ENCODE measurements at regions not wholly inside any gene's neighbourhood (a gene's known extent, or its start where the extent isn't known, plus 50 kb on each side); places are given as distances from the start of the nearest gene placed in this dataset.

DNA sequence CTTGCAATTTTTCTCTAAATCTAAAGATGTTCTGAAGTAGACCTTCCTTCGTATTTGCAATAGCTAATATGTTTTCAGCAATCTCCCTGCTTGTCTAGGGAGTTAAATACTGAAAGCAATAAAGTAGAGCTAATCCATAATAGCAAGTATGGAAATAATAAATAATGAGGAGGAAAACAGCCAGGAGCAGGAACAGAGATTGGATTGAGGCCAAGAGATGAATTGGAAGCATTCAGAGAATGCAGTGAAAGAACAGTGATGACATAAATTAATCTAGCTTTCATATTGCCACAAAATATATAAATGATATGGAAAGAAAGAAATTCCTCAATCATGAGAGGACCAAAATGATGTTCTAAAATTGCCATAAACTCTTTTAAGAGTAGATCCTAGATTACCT, 679.7 kb downstream of the METTL4 start:
- no peak for DNase-seq

DNA sequence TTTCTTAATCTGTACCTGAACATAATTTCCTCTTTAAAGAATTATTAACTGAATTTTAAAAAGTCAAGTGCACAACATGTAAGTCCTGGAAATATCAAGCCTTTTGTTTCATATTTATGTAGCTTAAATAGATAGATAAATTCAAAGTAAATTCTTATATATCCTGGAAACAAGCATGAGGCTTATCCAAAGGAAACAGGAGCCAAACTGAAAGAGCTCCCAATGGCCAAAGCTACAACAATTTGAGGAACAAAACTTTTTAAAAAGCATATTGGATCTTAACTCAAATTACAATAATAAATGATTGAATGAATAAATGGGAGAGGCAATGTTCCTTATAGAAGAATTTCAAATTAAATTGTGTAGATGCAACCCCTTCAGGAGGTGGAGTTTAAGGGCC, 679.1 kb downstream of the METTL4 start:
- no peak for DNase-seq

DNA sequence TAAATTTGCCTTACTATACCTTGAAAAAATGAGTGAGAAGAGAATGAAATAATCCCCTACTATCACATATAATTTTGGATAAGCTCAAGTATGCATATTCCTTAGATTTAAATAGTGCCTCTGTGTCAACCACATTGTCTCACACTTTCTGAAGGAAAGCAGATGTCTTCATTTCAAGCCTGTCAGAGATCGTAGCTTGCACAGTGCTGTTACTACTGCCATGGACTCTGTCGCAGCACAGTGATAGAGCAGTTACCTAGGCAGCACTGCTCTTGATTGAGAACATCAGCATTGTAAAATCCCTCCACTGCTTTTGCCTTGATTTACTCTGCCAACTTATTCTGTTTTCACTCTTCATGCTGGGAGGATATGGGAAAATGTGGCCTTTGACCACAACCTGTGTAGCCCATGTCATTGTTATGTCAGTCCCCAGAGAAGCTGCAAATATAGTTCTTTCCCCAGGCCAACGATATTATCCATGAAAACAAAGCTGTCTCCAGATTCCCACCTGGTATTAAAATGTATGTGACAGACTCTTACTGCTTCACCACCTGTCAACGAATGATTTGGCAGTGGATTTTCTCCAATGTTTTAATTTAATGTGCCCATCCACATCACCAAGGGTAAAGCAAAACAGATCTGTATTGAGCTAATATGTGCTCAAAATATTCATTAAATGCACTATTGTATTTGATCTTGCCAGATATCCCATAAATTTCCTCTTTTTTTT, 675.7 kb downstream of the METTL4 start:
- no peak for DNase-seq

DNA sequence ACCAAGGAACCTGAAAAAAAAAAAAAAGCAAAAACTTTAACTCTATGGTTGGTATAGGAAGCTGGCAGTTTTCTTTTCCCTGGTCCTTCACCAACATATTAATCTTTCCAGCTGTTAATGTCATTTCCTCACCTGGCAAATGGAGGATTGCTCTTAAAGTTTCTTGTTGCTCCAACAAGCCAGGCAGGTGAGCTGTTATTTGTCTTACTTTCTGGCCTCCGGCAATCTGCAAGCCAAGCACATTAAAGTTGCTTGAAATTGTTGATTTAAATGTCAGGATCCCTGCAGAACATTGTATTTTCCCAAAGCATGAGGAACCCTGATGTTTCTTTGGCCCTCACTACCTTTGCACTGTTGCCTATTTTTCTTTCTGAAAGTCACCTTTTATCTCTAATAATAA, 664.9 kb downstream of the METTL4 start:
- DNase-seq: no peak

DNA sequence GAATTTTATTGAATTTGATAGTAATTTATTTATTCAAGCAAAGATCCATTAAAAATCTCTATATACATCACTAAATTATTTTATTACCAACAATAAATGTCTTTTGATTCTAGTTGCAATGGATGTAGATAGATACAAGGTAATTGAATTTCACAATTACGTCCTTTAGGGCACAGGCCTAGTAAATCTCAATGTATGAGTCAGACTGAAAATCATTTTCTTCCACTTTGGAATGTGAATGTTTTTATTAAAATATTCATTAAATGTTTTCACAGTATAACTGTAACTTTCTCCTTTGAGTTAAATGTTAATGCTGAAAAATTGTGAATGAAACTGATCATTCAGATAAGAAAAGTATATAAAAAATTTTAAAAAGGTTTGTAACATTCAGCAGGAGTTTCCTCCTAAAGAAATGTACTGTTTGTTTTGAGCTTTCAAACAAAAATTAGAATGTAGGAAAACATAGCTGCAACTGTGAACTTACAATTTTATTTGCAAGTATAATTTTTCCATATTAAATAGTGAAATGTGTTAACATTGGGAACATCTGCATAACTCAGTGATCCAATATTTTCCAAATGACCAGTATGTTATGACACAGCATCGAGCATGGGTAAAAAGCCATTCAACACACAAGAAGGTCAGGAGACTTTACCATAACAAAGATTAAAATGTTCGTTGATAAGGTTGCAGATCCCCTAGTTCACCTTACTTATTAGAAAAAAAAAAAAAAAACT, 663.7 kb downstream of the METTL4 start:
- no peak for DNase-seq

DNA sequence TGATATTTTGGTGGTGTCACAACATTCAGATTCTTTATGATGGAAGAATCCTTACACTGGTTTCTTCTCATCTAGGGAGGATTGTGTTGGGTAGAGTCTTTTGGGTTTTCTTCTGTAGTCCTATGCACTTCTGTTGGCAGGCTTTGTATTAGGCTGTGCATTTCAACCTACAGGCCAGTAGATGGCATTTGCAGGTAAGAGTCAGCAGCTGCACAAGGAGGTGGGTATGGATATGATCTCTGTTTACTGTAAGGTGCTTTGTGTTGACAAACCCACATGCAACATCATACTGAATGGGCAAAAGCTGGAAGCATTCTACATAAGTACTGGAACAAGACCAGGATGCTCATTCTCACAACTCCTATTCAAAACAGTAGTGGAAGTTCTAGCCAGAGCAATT, 656.8 kb downstream of the METTL4 start:
- DNase-seq: no peak

DNA sequence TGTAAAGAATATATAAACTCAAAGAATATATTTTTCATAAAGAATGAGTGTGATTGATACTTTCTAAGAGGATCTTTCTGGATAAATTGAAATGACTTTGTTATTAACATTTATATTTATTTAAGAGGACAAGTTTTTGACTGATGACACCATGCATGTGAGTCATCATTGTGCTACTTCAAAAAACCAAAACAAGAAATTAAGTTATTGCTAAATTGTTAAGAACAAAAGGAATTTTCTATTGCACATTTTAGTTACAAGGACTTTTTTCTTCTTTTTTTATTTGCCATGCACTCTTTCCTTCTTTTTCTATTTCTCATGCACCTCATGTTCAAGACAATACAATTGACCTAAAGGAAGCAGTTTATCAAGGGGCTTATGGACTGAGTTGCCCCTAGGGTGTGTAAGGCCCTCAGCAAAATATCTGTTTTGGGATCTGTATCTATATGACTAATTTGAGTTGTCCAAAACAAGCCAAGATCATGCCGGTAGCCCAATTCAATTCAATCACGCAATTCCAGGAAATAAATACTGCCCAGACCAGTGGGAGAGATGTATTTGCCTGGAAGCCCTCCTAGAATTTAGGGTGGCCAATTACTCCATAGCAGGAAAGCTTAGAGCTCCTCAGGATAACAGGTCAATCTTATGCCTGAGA, 654.3 kb downstream of the METTL4 start:
- DNase-seq: no peak

DNA sequence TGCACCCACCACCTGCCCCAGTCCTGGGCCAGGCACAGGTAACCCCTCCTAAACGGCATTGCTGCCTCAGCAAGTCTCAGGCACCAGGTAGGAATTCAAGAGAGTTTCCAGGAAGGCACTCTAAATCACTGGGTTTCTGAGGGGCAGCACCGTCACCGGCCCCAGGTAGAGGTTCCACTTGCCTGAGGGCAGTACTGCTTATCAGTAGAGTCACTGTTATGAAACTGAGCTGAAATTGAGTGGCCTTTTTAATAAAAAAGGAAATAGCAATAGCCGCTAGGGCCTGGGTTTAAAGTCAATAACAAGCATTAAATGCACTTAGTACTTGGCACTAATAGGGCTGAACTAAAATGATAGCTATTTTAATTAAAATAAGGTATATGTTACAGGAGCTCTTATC, 653.7 kb downstream of the METTL4 start:
- DNase-seq: no peak

DNA sequence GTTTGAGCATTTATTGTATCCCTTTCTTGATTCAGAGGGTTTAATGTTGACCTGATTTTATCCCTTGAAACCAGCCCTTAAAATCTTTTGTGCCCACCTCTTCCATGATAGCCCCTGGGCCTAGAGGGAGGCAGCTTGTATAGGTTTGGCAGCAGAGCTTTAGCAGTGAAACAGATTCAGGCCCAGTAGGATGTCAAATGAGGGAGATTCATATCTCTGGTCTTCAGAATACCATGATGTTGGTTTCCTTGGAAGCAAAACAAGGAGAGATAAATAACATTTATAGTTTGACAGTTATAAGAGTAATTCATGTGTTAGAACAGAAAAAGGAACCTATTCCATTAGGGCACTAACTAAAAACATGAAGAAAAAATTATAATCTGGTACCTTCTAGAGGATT, 649.2 kb downstream of the METTL4 start:
- DNase-seq: no peak

DNA sequence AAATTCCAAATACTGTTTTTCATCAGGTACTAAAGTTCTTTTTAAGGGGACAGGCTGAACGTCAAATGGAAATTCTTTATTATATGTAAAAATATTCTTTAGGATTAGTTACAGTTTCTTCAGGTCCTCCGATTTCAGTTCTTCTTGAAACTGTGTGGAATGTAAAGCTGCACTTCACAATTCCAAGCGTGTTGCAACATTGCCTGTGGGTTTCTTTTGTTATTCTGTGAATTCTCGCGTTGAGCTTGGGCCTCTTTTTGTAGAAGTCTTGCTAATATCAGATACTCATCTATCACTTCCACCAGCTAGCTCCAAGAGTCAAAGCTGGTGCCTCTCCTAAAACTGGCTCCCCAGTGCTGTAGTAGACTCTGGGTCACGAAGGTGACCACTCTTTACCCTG, 642.6 kb downstream of the METTL4 start:
- no peak for DNase-seq

DNA sequence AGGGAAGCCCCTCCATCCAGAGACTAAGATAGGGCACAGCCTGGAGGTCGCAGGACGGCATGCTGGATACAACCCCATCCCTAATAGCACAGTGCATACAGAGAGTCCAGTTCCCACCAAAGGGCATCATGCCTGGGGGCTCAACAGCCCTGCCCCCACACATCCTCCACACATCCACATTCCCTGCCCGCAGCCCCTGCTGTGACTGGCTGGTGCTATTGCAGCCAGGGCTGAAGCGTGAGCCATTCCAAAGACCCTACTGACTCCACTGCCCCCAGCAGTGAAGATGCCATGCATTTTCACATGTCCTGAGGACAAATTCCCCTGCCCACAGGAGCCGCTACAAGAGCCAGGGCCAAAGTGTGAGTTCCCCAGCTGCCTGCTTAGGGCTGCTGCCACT, 641.6 kb downstream of the METTL4 start:
- no peak for DNase-seq

DNA sequence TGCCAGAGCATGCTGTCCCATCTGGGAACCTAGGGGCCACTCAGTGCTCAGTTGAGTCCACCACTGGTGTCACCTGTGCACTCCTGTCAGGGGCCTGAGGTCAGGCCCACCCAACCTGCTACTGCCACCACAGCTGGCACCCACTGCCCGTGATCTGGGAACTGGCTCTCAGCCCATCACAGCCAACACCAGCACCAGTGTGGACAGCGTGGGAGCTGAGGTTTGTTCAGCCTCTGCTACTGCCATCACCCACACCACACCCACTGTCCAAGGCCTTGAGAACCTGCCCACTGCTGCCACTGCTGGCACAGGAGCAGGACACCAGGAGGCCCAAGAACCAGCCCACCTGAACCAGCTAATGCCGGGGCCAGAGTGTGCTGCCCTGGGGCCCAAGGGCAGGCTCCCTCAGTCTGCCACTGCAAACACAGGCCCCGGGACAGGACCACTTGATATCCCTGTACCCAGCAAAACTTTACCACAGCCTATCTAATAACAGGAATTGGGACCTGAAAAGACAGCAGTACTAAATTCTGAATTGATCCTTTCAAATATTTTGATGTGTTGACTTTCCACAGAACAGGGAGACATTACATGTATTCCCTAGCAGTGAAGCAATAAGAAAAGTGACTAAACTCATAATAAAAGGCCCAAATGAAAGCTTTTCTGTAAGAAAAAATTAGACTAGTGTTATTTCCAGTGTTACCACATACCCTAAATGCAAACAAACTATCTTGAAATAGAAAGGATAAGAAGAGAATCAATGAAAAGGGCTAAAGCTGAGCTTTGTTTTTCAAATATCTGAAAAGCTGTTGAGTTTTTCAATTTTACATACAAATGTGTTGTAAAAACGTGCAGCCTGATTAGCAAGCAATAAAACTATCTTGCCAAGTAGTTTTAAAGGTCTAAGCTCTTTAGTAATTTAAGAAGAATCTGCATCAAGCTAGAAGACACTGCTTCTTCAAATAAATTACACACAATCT, 640.7 kb downstream of the METTL4 start:
- DNase-seq: no peak

DNA sequence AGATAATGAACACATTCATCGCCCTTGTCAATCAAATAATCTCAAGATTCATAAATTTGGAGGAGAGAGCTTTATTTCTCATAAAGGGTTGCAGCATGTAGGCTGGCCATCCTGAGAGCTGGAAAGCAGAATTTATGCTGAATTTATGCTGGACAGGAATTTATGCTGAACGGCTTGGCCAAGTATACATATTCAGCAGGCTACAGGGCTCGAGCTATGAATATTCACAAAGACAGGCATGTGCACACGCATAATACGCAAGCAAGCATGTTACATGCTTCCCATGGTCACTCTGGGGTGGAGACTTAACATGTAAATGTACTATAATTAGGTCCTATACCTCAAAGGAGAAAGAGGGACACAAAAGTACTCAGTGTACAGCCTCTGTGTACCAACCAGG, 618.8 kb downstream of the METTL4 start:
- no peak for DNase-seq

DNA sequence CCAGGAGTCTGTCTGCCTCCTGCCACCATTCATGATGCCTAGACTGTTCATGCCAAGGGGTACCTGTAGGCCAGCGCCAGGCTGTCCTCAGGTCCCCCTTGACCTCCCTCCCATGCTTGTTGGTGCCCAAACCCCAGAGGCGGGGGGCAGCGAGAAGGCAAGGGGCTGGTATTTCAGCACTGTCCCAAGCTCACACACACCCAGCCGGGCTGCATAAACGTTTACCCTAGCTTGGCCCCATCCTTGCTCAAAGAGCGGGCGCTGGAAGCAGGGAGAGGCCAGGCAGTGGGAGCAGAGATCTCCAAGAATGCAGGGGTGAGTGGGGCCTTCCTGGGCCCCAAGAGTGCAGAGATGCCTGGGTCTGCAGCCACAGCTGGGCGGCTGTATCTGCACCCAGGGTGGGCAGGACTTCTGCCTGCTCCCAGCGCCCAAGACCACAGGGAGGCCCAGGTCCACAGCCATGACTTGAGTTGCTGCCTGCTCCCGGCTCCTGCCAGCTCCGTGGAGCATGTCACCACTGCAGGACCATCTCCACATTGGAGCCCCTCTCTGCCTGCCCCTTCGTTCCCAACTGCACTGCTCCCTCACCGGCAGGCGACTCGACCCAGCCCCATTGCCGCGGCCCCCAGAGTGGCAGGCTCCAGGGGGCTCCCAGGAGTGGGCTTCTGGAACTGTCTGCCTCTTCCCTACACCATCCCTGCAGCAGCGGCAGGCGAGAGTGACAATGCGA, 616.6 kb downstream of the METTL4 start:
- no peak for DNase-seq

DNA sequence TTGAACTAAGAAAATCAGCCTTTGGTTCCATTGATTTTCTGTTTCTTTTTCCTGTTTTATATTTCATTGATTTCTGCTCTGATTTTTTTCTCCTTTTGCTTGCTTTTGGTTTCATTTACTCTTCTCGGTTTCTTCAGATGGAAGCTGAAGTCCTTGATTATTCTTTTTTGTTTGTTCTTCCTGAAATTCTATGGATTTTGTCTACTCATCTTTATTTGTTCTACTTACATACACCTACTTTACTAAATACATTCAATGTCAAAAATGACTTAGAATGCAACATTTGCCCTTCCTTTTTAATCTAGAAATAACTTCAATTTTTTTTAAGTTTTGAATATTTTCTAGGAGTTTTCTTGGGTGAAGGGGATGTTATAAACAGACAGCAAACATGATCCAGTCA, 612.5 kb downstream of the METTL4 start:
- DNase-seq: no peak

DNA sequence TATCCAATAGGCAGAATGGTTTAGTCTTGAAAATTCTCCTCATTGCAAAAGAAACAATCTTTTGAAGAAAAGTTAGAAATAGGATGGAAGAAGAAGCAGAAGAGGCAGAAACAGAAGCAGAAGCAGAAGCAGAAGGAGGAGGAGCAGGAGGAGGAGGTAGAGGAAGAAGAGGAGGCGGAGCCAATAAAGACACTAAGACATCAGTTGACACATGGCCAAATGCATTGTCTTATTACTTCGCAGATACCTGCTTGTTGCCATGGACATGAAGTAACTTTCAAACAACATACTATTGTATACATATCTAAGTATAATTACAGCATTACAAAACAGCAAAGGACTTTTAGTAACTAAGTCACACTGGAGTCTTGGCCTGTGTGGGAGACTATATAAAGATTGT, 606.3 kb downstream of the METTL4 start:
- DNase-seq: no peak

DNA sequence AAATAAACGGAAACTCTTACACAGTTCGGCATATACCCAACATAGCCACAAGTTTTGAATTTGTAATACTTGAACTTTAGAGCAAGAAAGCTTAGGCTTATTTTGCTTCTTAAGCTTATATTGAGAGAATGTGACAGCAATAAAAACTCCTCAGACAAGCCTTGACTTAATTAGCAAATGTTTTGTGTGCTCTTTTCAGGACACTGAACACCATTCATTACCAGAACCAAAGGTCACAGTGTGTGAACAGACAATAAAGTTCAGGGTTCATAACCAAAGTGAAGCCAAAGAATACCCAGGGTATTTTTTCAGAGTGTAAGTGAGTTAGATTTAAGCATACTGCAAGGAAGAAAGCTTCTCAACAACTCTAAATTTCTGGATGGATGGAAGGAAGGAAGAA, 605.8 kb downstream of the METTL4 start:
- DNase-seq: no peak

DNA sequence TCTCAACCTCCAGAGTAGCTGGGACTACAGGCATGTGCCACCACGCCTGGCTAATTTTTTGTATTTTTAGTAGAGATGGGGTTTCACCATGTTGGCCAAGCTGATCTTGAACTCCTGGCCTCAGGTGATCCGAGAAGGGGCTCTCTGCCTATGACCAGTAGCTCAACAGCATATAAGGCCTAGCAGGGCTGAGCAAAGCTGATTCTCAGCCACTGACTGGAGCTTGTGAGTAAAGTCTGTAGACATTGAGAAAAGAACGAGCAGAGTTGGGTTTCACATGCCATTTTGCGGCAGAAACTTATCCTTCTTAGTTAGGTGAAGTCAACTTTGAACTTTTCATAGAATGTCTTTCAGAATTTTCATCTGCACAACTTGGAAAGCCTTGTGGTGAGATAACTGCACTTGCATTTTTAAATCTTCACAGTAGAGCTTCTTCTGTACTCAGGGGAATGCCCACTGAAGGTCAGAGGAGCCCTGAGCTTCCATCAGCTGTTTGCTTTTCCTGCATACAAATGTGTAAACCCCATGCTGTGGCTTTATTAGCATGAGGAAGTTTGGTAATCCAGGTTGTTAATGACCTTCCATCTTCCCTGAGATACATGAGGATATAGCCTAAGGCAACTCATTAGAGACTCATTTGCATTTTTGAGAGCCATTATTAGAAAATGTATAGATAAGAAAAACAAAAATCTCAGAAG, 602.4 kb downstream of the METTL4 start:
- no peak for DNase-seq

DNA sequence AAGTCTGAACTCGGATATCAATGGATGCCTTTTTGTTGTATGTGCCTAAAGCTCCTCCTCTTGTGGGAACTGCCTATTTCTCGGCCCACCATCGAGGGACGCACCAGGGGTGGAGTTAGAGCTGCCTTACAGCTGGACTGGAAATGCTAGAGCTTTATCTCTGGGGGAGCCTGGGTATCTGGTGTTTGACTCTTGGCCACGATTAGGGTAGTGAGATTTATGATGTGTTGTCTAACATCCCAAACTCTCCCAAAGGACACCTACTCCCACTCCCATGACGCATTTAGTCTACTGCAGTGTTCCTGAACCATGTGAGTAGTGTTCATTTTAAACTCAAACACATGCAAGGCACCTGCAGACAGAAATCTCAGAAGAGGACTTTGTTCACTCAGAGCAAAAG, 594.8 kb downstream of the METTL4 start:
- DNase-seq: no peak

DNA sequence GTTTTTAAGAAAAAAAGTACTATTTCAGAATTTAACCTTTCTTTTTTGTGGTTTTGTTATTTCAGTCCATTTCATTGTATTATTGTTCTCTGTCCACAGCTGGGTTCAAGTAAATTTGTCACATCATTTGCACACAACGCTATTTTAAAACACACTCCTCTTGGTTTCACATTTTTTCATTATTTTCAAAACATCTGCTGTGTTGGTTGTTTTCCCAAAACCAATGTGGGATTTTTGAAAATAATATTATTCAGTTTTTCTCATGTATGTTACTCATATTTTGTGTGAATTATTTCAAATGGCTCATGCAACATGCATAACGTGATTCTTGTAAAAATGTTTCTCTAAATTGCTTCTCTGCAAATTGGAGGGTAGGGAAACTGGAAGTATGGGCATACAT, 589.2 kb downstream of the METTL4 start:
- DNase-seq: no peak

DNA sequence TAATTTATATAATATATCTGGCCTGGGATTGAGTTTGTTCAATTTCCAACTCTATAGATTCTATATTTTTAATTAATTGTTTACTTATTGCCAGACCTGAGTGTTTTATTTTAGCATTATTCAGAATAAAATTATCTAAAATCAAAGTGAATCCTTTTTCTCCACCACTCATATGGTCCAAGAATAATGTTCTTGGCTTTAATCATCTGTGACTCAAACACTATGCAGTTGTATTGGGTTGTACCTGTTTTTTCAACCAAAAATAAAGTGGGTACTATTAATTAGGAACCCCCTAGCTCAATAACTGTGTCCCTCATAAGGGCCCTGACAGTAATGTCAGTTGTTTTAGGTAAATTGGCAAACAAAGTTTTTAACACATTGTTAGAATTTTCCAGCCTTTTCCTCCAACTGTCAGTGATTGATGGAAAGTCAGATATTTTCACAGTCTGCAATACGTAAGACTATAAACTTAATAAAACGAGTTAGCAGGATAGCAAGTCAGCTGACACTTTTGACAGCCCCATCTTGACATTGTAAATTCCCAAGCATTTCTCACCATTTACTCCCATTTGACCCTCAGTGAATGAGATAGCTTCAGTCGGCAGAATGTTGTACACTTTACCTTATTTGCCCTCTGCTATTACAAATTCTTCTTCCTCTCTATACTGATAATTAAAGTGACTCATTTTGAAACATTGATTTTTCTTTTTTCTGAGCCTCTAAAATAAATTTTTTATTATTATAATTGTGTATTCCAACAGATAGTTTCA, 587.4 kb downstream of the METTL4 start:
- no peak for DNase-seq
